ENCODE measurements at regions not wholly inside any gene's neighbourhood (a gene's known extent, or its start where the extent isn't known, plus 50 kb on each side); places are given as distances from the start of the nearest gene placed in this dataset.

- no peak for DNase-seq (ENCODE audit: low read depth)
- no peaks in the 10 kb centered on the region for H3K4me1 Mint-ChIP-seq (ENCODE audit: low read depth, unreplicated experiment)
- Histone ChIP-seq H3K9ac (ENCODE audit: low read length) (no peak overlapping the region), H3K4me1 (ENCODE audit: insufficient read depth, low read length) (no peaks in the 10 kb centered on the region), H3K4me3 (ENCODE audit: insufficient read depth, low read depth, low read length) (no peak overlapping the region), H3K27ac (ENCODE audit: low read depth, low read length) (no peak overlapping the region), H3K79me2 (ENCODE audit: insufficient read depth, low read length) (no peaks in the 10 kb centered on the region), H4K20me1 (ENCODE audit: insufficient read depth, low read length) (no peaks in the 10 kb centered on the region), H3K4me2 (ENCODE audit: low read length) (no peak overlapping the region), H2AFZ (ENCODE audit: low read depth, low read length) (no peak overlapping the region), H3K27me3 (ENCODE audit: insufficient read depth, low read length) (no peaks in the 10 kb centered on the region), H3K9me3 (ENCODE audit: insufficient read depth, low read depth, low read length) (peaks cover 3% of the 10 kb centered on the region), H3K36me3 (ENCODE audit: insufficient read depth, low read length) (no peaks in the 10 kb centered on the region)
- no peak overlapping the region for H3K27ac Mint-ChIP-seq (ENCODE audit: unreplicated experiment)
- H3K9me3 Mint-ChIP-seq (ENCODE audit: unreplicated experiment), result peaks cover 2% of the 10 kb centered on the region
- H3K27me3 Mint-ChIP-seq (ENCODE audit: low read depth, unreplicated experiment), result peaks cover 3% of the 10 kb centered on the region
- FAIRE-seq, result no peak
- no peak overlapping the region for H3K4me3 Mint-ChIP-seq (ENCODE audit: unreplicated experiment)
- TF ChIP-seq EZH2 (IDR thresholded peaks at IDR 0.05; ENCODE audit: insufficient read depth, low read length), result no peak
- no peak for TF ChIP-seq CTCF (IDR thresholded peaks at IDR 0.05; ENCODE audit: insufficient read depth, low read depth, low read length)
- peaks cover 1% of the 10 kb centered on the region for H3K36me3 Mint-ChIP-seq (ENCODE audit: low read depth, unreplicated experiment)
These were observed 466.1 kb downstream of the DTHD1 start for GRCh38 chr4:36747277-36748129.

- no peak overlapping the region for H3K4me3 ChIP-seq (ENCODE audit: insufficient read depth, low read depth, low read length)
- H3K4me1 ChIP-seq (ENCODE audit: insufficient read depth, low read length), result no peaks in the 10 kb centered on the region
- no peak for TF ChIP-seq EZH2 (IDR thresholded peaks at IDR 0.05; ENCODE audit: insufficient read depth, low read length)
- H2AFZ ChIP-seq (ENCODE audit: low read depth, low read length), result no peak overlapping the region
- H3K36me3 Mint-ChIP-seq (ENCODE audit: low read depth, unreplicated experiment), result peaks cover 1% of the 10 kb centered on the region
- H3K27ac ChIP-seq (ENCODE audit: low read depth, low read length), result no peak overlapping the region
- no peaks in the 10 kb centered on the region for H3K27me3 ChIP-seq (ENCODE audit: insufficient read depth, low read length)
- H3K27ac Mint-ChIP-seq (ENCODE audit: unreplicated experiment), result no peak overlapping the region
- no peaks in the 10 kb centered on the region for H4K20me1 ChIP-seq (ENCODE audit: insufficient read depth, low read length)
- DNase-seq (ENCODE audit: low read depth), result no peak
- H3K36me3 ChIP-seq (ENCODE audit: insufficient read depth, low read length), result no peaks in the 10 kb centered on the region
- no peak overlapping the region for H3K9ac ChIP-seq (ENCODE audit: low read length)
- H3K9me3 ChIP-seq (ENCODE audit: insufficient read depth, low read depth, low read length), result no peaks in the 10 kb centered on the region
- FAIRE-seq, result no peak
- H3K4me3 Mint-ChIP-seq (ENCODE audit: unreplicated experiment), result no peak overlapping the region
- no peak overlapping the region for H3K4me2 ChIP-seq (ENCODE audit: low read length)
- peaks cover 4% of the 10 kb centered on the region for H3K4me1 Mint-ChIP-seq (ENCODE audit: low read depth, unreplicated experiment)
- H3K79me2 ChIP-seq (ENCODE audit: insufficient read depth, low read length), result no peaks in the 10 kb centered on the region
- H3K27me3 Mint-ChIP-seq (ENCODE audit: low read depth, unreplicated experiment), result peaks cover under 1% of the 10 kb centered on the region
- H3K9me3 Mint-ChIP-seq (ENCODE audit: unreplicated experiment), result no peaks in the 10 kb centered on the region
These were observed 471.6 kb downstream of the DTHD1 start for GRCh38 chr4:36753048-36753447.

GRCh38 chr4:36757580-36758311 lies 476.3 kb downstream of the DTHD1 start:
- Histone ChIP-seq H3K4me1 (ENCODE audit: insufficient read depth, low read length) (no peaks in the 10 kb centered on the region), H3K9me3 (ENCODE audit: insufficient read depth, low read depth, low read length) (no peaks in the 10 kb centered on the region), H3K79me2 (ENCODE audit: insufficient read depth, low read length) (no peaks in the 10 kb centered on the region), H3K4me2 (ENCODE audit: low read length) (no peak overlapping the region), H3K9ac (ENCODE audit: low read length) (no peak overlapping the region), H2AFZ (ENCODE audit: low read depth, low read length) (no peak overlapping the region), H4K20me1 (ENCODE audit: insufficient read depth, low read length) (no peaks in the 10 kb centered on the region), H3K27ac (ENCODE audit: low read depth, low read length) (no peak overlapping the region), H3K36me3 (ENCODE audit: insufficient read depth, low read length) (no peaks in the 10 kb centered on the region), H3K4me3 (ENCODE audit: insufficient read depth, low read depth, low read length) (no peak overlapping the region), H3K27me3 (ENCODE audit: insufficient read depth, low read length) (no peaks in the 10 kb centered on the region)
- H3K27me3 Mint-ChIP-seq (ENCODE audit: low read depth, unreplicated experiment), result no peaks in the 10 kb centered on the region
- no peaks in the 10 kb centered on the region for H3K9me3 Mint-ChIP-seq (ENCODE audit: unreplicated experiment)
- no peak overlapping the region for H3K27ac Mint-ChIP-seq (ENCODE audit: unreplicated experiment)
- H3K4me1 Mint-ChIP-seq (ENCODE audit: low read depth, unreplicated experiment), result peaks cover 11% of the 10 kb centered on the region
- DNase-seq (ENCODE audit: low read depth) (no peak), FAIRE-seq (no peak)
- no peak overlapping the region for H3K4me3 Mint-ChIP-seq (ENCODE audit: unreplicated experiment)
- H3K36me3 Mint-ChIP-seq (ENCODE audit: low read depth, unreplicated experiment), result no peaks in the 10 kb centered on the region
- TF ChIP-seq EZH2 (IDR thresholded peaks at IDR 0.05; ENCODE audit: insufficient read depth, low read length) (no peak), CTCF (IDR thresholded peaks at IDR 0.05; ENCODE audit: insufficient read depth, low read depth, low read length) (no peak)
